ENCODE measurements at regions not wholly inside any gene's neighbourhood (a gene's known extent, or its start where the extent isn't known, plus 50 kb on each side); places are given as distances from the start of the nearest gene placed in this dataset.

GRCh38 chr16:52872731-52873130 lies 180.0 kb downstream of the CHD9NB start:
- TF ChIP-seq FOXA1 (IDR thresholded peaks at IDR 0.05) (no peak), PKNOX1 (IDR thresholded peaks at IDR 0.05) (no peak), CTBP1 (IDR thresholded peaks at IDR 0.05; ENCODE audit: borderline replicate concordance) (no peak), ZNF384 (IDR thresholded peaks at IDR 0.05) (no peak), TARDBP (IDR thresholded peaks at IDR 0.05) (no peak), ARNT (IDR thresholded peaks at IDR 0.05) (no peak), HDGF (IDR thresholded peaks at IDR 0.05; ENCODE audit: borderline replicate concordance) (no peak), LEF1 (IDR thresholded peaks at IDR 0.05; ENCODE audit: borderline replicate concordance) (no peak), BHLHE40 (IDR thresholded peaks at IDR 0.05; ENCODE audit: borderline replicate concordance) (no peak), SP1 (IDR thresholded peaks at IDR 0.05) (no peak)

All from HEK293T (cell line).